ENCODE measurements at regions not wholly inside any gene's neighbourhood (a gene's known extent, or its start where the extent isn't known, plus 50 kb on each side); places are given as distances from the start of the nearest gene placed in this dataset.

- intact Hi-C loops (cut with DNase I): no loop called here
- 74 to 76% methylated on average over 2 of the region's 2 CpGs for WGBS, 2 donors
- no peak for TF ChIP-seq CTCF (IDR thresholded peaks at IDR 0.05)
- H3K4me1 ChIP-seq: peaks cover 4 to 48% (median 17%) of the 10 kb centered on the region in 9 donors
- DNase-seq: no peak
- no peaks in the 10 kb centered on the region for H3K27me3 ChIP-seq
- ATAC-seq: no peak
- H3K36me3 ChIP-seq: no peaks in the 10 kb centered on the region
- no peak overlapping the region for H3K4me3 ChIP-seq
- H3K9me3 ChIP-seq: peaks cover 0 to 13% (median 0%) of the 10 kb centered on the region in 11 donors
- peak overlapping the region in 1 of 10 donors; percentile 27 for H3K27ac ChIP-seq
Observed at GRCh38 chr4:38194047-38194602, 233.9 kb downstream of the PTTG2 start.

DNA sequence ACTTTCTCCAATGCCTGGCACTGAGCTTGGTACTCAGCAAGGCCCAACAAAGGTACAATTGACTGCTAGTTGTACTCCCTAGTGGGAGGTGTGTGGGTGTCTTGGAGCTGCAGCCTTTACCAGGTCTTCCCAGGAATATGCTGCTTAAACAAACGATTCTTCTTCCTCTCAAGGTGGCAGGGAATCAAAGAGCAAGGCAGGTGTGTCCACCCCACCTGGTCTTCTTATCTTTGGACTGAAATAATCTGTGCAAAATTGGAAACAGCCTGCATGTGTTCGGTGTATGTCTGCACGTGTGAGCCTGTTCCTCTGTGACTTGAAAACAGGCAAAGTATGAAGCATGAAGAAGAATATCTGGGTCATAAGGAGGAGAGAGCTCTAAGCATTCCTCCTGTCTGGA, 235.3 kb downstream of the PTTG2 start:
- H3K4me3 ChIP-seq: no peak overlapping the region
- H3K9me3 ChIP-seq: peaks cover 0 to 13% (median 0%) of the 10 kb centered on the region in 11 donors
- intact Hi-C loops (cut with DNase I): no loop called here
- no peaks in the 10 kb centered on the region for H3K36me3 ChIP-seq
- no peak overlapping the region for H3K27ac ChIP-seq
- peaks cover 2 to 34% (median 10%) of the 10 kb centered on the region in 9 donors for H3K4me1 ChIP-seq
- no peak for ATAC-seq
- TF ChIP-seq CTCF (IDR thresholded peaks at IDR 0.05): no peak
- 58 to 75% methylated on average over 3 of the region's 3 CpGs for whole genome bisulfite sequencing, 2 donors
- H3K27me3 ChIP-seq: no peaks in the 10 kb centered on the region
- no peak for DNase-seq

GRCh38 chr4:38195911-38196310, 235.7 kb downstream of the PTTG2 start:
- no peak for TF ChIP-seq CTCF (IDR thresholded peaks at IDR 0.05)
- ATAC-seq: no peak
- Histone ChIP-seq H3K9me3 (peaks cover 0 to 13% (median 0%) of the 10 kb centered on the region in 11 donors), H3K36me3 (no peaks in the 10 kb centered on the region), H3K4me3 (no peak overlapping the region), H3K4me1 (peaks cover 0 to 30% (median 6%) of the 10 kb centered on the region in 9 donors), H3K27me3 (no peaks in the 10 kb centered on the region), H3K27ac (no peak overlapping the region)
- intact Hi-C loops (cut with DNase I): no loop called here
- WGBS, 2 donors: 76 to 88% methylated on average over 6 of the region's 6 CpGs
- DNase-seq: no peak

DNA sequence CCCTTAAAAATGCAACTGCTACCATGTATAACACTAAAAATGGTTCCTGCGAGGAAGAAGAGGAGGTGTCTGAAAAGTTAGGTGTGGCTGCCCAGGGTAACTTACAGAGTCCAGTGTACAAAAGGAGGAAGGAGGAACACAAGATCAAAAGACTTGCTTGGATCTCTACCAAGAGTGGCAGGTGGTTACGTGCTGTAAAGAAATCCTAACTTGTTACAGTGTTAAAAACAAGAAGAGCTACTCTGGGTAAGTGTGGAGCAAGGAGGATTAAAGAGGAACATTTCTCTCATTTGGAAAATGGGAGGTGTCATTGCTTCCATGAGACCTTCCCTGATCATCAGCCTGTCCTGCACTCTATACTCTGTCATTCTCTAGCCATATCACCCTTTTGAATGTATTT, 242.0 kb downstream of the PTTG2 start:
- Histone ChIP-seq H3K27me3 (no peaks in the 10 kb centered on the region), H3K4me1 (peaks cover 0 to 4% (median 0%) of the 10 kb centered on the region in 9 donors), H3K36me3 (no peaks in the 10 kb centered on the region), H3K9me3 (peaks cover 0 to 8% (median 0%) of the 10 kb centered on the region in 11 donors), H3K27ac (no peak overlapping the region), H3K4me3 (no peak overlapping the region)
- no peak for DNase-seq
- no peak for TF ChIP-seq CTCF (IDR thresholded peaks at IDR 0.05)
- intact Hi-C loops (cut with DNase I): no loop called here
- WGBS, 2 donors: 52 to 59% methylated on average over 2 of the region's 2 CpGs
- ATAC-seq: no peak

Data from heart right ventricle (tissue), 16 donors.